IMR-90 (cell line): ENCODE measurements at regions not wholly inside any gene's neighbourhood (a gene's known extent, or its start where the extent isn't known, plus 50 kb on each side); places are given as distances from the start of the nearest gene placed in this dataset.
A peak's percentile ranks its signal among the peaks of the same experiment; 100 is the strongest.

ENCODE experiments used
- ATAC-seq: fragments of 200-7000 bp; cut with Tn5 transposase; 2 replicates; pipeline ENCODE4 v1.9.1; 2020; ENCODE audit warnings: low read depth, mild to moderate bottlenecking, moderate library complexity
- BruUV-seq: library from RNA; stranded (reverse); fragments of 400-500 nt; replicated peaks from 2 replicates; lab custom pipeline; 2021; lab: Mats Ljungman, UMichigan
- CTCF ChIA-PET: fragments of 300-600 bp; formaldehyde crosslinking; extraction: SDS; loops from one replicate; lab custom pipeline; 2021; ENCODE audit warnings: antibody characterized with exemption; lab: Yijun Ruan, JAX
- POLR2A ChIA-PET: fragments of 300-600 bp; sonication (Branson Sonifier 250); formaldehyde crosslinking; loops from one replicate; lab custom pipeline; 2022; ENCODE audit warnings: antibody characterized with exemption; ENCODE audit not compliant: unreplicated experiment; lab: Charles Lee
- DNase-seq: peaks from one replicate; pipeline ENCODE4 v3.0.0; 2013
- H2AFZ ChIP-seq: replicated peaks from 2 replicates; pipeline ENCODE3; 2013; ENCODE audit warnings: low read length, mild to moderate bottlenecking; ENCODE audit not compliant: poor library complexity
- H2AK5ac ChIP-seq: 2 replicates; pipeline ENCODE4 v1.6.1; 2013; ENCODE audit warnings: low read depth, low read length, inconsistent platforms
- H2AK9ac ChIP-seq: replicated peaks from 2 replicates; pipeline ENCODE3; 2013; ENCODE audit warnings: mild to moderate bottlenecking, low read depth, low read length, moderate library complexity; ENCODE audit not compliant: poor library complexity
- H2BK120ac ChIP-seq: 2 replicates; pipeline ENCODE4 v1.6.1; 2013; ENCODE audit warnings: low read depth, low read length, inconsistent platforms
- H2BK15ac ChIP-seq: 3 replicates; pipeline ENCODE4 v1.6.1; 2013; ENCODE audit warnings: low read depth, low read length, inconsistent platforms
- H2BK20ac ChIP-seq: 2 replicates; pipeline ENCODE4 v1.6.1; 2013; ENCODE audit warnings: low read depth, mild to moderate bottlenecking, inconsistent platforms, low read length, moderate library complexity
- H2BK5ac ChIP-seq: 2 replicates; pipeline ENCODE4 v1.6.1; 2013; ENCODE audit warnings: mild to moderate bottlenecking, low read depth, low read length, inconsistent platforms; ENCODE audit not compliant: poor library complexity, severe bottlenecking
- H3K14ac ChIP-seq: replicated peaks from 2 replicates; pipeline ENCODE4 v1.6.1; 2013; ENCODE audit warnings: low read depth, low read length, inconsistent platforms
- H3K18ac ChIP-seq: 2 replicates; pipeline ENCODE4 v1.6.1; 2013; ENCODE audit warnings: low read depth, low read length, control low read depth
- H3K23ac ChIP-seq: 2 replicates; pipeline ENCODE4 v1.6.1; 2013; ENCODE audit warnings: low read depth, low read length, inconsistent platforms
- H3K27ac ChIP-seq: 2 replicates; pipeline ENCODE4 v1.5.1; 2013; ENCODE audit warnings: mild to moderate bottlenecking, control low read depth, low read length; ENCODE audit not compliant: insufficient read depth
- H3K27me3 ChIP-seq: 2 replicates; pipeline ENCODE4 v1.6.1; 2013; ENCODE audit warnings: low read length; ENCODE audit not compliant: control insufficient read depth, insufficient read depth
- H3K36me3 ChIP-seq: 2 replicates; pipeline ENCODE4 v1.6.1; 2013; ENCODE audit warnings: low read length, mixed read lengths; ENCODE audit not compliant: control insufficient read depth, insufficient read depth
- H3K4ac ChIP-seq: 2 replicates; pipeline ENCODE4 v1.6.1; 2013; ENCODE audit warnings: low read depth, low read length, inconsistent platforms
- H3K4me1 ChIP-seq: 2 replicates; pipeline ENCODE4 v1.6.1; 2013; ENCODE audit warnings: low read length, mixed read lengths; ENCODE audit not compliant: control insufficient read depth, insufficient read depth
- H3K4me2 ChIP-seq: 2 replicates; pipeline ENCODE4 v1.6.1; 2013; ENCODE audit warnings: low read depth, mild to moderate bottlenecking, control low read depth, low read length, moderate library complexity
- H3K4me3 ChIP-seq: 2 replicates; pipeline ENCODE4 v1.5.1; 2013; ENCODE audit warnings: low read depth, mild to moderate bottlenecking, control low read depth, low read length, moderate library complexity; ENCODE audit not compliant: insufficient read depth
- H3K56ac ChIP-seq: 2 replicates; pipeline ENCODE4 v1.6.1; 2013; ENCODE audit warnings: low read length, inconsistent platforms; ENCODE audit not compliant: insufficient read depth; ENCODE audit errors: extremely low read depth
- H3K79me1 ChIP-seq, 2 experiments: 2 replicates each; pipeline ENCODE4 v1.6.1; 2013; ENCODE audit warnings: low read length in 2 of 2, inconsistent platforms in 1 of 2, low read depth in 1 of 2
- H3K9ac ChIP-seq: 2 replicates; pipeline ENCODE4 v1.6.1; 2013; ENCODE audit warnings: low read depth, low read length, control low read depth
- H3K9me1 ChIP-seq: 2 replicates; pipeline ENCODE4 v1.6.1; 2013; ENCODE audit warnings: low read length, inconsistent platforms; ENCODE audit not compliant: insufficient read depth
- H3K9me3 ChIP-seq: 2 replicates; pipeline ENCODE4 v1.6.1; 2013; ENCODE audit warnings: low read length; ENCODE audit not compliant: control insufficient read depth, insufficient read depth
- H4K20me1 ChIP-seq: 2 replicates; pipeline ENCODE4 v1.6.1; 2013; ENCODE audit warnings: low read length, inconsistent platforms; ENCODE audit not compliant: insufficient read depth
- H4K5ac ChIP-seq: 2 replicates; pipeline ENCODE4 v1.6.1; 2013; ENCODE audit warnings: mild to moderate bottlenecking, low read depth, low read length, control low read depth
- H4K8ac ChIP-seq, 2 experiments: 2 replicates each; pipeline ENCODE4 v1.6.1; 2013; ENCODE audit warnings: low read depth in 2 of 2, low read length in 2 of 2, control low read depth in 1 of 2, inconsistent platforms in 1 of 2
- H4K91ac ChIP-seq: 2 replicates; pipeline ENCODE4 v1.6.1; 2013; ENCODE audit warnings: low read depth, low read length, inconsistent platforms; ENCODE audit not compliant: insufficient read depth
- BHLHE40 ChIP-seq: fragments of 150-350 bp; IDR thresholded peaks from 2 replicates; pipeline ENCODE4 v1.6.1; 2016; ENCODE audit warnings: mild to moderate bottlenecking, low read depth, low read length
- CEBPB ChIP-seq: IDR thresholded peaks from 2 replicates; pipeline ENCODE4 v1.6.1; 2012; ENCODE audit warnings: low read depth, low read length, improper control_type of control experiment
- CHD1 ChIP-seq: IDR thresholded peaks from 2 replicates; pipeline ENCODE4 v1.6.1; 2012; ENCODE audit warnings: low read depth, low read length, improper control_type of control experiment
- FOS ChIP-seq: fragments of 150-350 bp; IDR thresholded peaks from 2 replicates; pipeline ENCODE4 v1.6.1; 2016; ENCODE audit warnings: low read depth, low read length
- MAFK ChIP-seq: IDR thresholded peaks from 2 replicates; pipeline ENCODE4 v1.6.1; 2012; ENCODE audit warnings: low read depth, low read length, improper control_type of control experiment
- MAZ ChIP-seq: IDR thresholded peaks from 2 replicates; pipeline ENCODE4 v1.6.1; 2012; ENCODE audit warnings: low read depth, mild to moderate bottlenecking, low read length, improper control_type of control experiment, moderate library complexity, borderline replicate concordance
- MXI1 ChIP-seq: IDR thresholded peaks from 2 replicates; pipeline ENCODE4 v1.6.1; 2012; ENCODE audit warnings: low read depth, mild to moderate bottlenecking, low read length, moderate library complexity, borderline replicate concordance
- RAD21 ChIP-seq: IDR thresholded peaks from 2 replicates; pipeline ENCODE4 v1.6.1; 2012; ENCODE audit warnings: low read length, improper control_type of control experiment
- RCOR1 ChIP-seq: IDR thresholded peaks from 2 replicates; pipeline ENCODE4 v1.6.1; 2012; ENCODE audit warnings: mild to moderate bottlenecking, low read length, improper control_type of control experiment; ENCODE audit not compliant: insufficient replicate concordance
- RFX5 ChIP-seq: IDR thresholded peaks from 2 replicates; pipeline ENCODE4 v1.8.0; 2012; ENCODE audit warnings: low read depth, mild to moderate bottlenecking, low read length, moderate library complexity
- SMC3 ChIP-seq: fragments of 150-350 bp; IDR thresholded peaks from 2 replicates; pipeline ENCODE4 v1.6.1; 2016; ENCODE audit warnings: low read depth, mild to moderate bottlenecking, antibody characterized with exemption, low read length, moderate library complexity
- WGBS, 2 experiments: methylation state at CpG; one replicate each; pipeline versions ENCODE4 v1.1.5 to v1.1.7; 2013; ENCODE audit warnings: missing lambda C conversion rate in 2 of 2; ENCODE audit not compliant: insufficient read length in 1 of 2; ENCODE audit errors: extremely low coverage in 2 of 2; 5-methylcytosine and 5-hydroxymethylcytosine counted together
- dilution Hi-C: fragments of 300-500 bp; cut with HindIII; formaldehyde crosslinking; loops from one replicate; pipeline ENCODE4 v1.14.3; 2018; ENCODE audit warnings: low sequenced_read_pairs; ENCODE audit not compliant: unreplicated experiment
- in situ Hi-C: fragments of 300-500 bp; cut with MboI; formaldehyde crosslinking; loops from 3 replicates; pipeline ENCODE4 v1.14.3; 2019; ENCODE audit warnings: low sequenced_read_pairs, inconsistent platforms, mixed read lengths
- intact Hi-C: fragments of 100-400 bp; cut with micrococcal nuclease; formaldehyde crosslinking; loops from 2 replicates; pipeline ENCODE4 v1.10.0; 2022
- TF ChIP-seq, protein P1 (sequence below): fragments of 150-350 bp; IDR thresholded peaks from 2 replicates; pipeline ENCODE4 v1.6.1; 2017; ENCODE audit warnings: mild to moderate bottlenecking, antibody characterized with exemption, low read length, low read depth
- TF ChIP-seq, protein P2 (sequence below): fragments of 150-350 bp; IDR thresholded peaks from 2 replicates; pipeline ENCODE4 v1.6.1; 2016; ENCODE audit warnings: low read depth, mild to moderate bottlenecking, low read length, moderate library complexity, borderline replicate concordance
- TF ChIP-seq, protein P3 (sequence below): conservative IDR thresholded peaks from 2 replicates; pipeline ENCODE4 v1.5.1; 2012; ENCODE audit warnings: mild to moderate bottlenecking, low read depth, low read length, improper control_type of control experiment

DNA sequence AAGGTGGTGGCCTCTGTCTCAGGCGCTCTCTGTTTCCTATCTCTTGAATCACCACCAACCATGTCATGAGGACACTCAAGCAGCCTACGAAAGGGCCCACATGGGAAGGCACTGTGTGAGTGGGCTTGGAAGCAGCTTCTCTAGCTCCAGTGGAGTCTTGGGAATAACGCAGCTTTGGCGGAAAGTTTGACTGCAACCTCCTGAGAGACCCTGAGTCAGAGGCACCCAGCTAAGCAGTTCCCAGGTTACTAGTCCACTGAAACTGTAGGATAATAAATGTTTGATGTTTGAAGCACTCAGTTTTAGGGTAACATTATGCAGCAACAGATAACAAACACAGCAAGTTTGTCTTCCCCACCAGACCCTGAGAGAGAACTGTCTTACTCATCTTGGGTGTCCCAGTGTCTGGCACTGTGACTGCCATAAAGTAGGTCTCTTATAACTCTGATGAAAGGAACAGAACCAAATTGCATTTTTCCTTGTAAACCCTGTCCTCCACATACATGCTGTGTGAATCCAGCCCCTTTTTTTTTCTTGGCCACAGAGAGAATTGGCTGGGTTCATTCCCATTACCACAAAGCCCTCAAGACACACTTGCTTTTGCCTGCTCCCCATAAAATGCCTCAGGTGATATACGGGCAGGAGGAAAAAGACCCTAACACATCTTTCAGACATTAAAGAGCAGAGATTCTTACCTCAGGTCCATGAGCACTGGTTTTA, 185.5 kb downstream of the ZNF365 start:
- peak overlapping the region; percentile 67; the same call in 1 of the 2 replicates for H3K23ac ChIP-seq
- ATAC-seq: no peak
- TF ChIP-seq BHLHE40: no peak
- TF ChIP-seq, protein P1, sequence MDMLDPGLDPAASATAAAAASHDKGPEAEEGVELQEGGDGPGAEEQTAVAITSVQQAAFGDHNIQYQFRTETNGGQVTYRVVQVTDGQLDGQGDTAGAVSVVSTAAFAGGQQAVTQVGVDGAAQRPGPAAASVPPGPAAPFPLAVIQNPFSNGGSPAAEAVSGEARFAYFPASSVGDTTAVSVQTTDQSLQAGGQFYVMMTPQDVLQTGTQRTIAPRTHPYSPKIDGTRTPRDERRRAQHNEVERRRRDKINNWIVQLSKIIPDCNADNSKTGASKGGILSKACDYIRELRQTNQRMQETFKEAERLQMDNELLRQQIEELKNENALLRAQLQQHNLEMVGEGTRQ: no peak
- no peak for TF ChIP-seq MXI1
- TF ChIP-seq RCOR1: no peak
- no peak for TF ChIP-seq SMC3
- TF ChIP-seq, protein P2, sequence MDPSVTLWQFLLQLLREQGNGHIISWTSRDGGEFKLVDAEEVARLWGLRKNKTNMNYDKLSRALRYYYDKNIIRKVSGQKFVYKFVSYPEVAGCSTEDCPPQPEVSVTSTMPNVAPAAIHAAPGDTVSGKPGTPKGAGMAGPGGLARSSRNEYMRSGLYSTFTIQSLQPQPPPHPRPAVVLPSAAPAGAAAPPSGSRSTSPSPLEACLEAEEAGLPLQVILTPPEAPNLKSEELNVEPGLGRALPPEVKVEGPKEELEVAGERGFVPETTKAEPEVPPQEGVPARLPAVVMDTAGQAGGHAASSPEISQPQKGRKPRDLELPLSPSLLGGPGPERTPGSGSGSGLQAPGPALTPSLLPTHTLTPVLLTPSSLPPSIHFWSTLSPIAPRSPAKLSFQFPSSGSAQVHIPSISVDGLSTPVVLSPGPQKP: no peak
- no peak for TF ChIP-seq RAD21
- TF ChIP-seq MAZ: no peak
- TF ChIP-seq RFX5: no peak
- no peak for TF ChIP-seq FOS
- TF ChIP-seq MAFK: no peak
- no peak for TF ChIP-seq CEBPB
- TF ChIP-seq CHD1: no peak
- TF ChIP-seq, protein P3, sequence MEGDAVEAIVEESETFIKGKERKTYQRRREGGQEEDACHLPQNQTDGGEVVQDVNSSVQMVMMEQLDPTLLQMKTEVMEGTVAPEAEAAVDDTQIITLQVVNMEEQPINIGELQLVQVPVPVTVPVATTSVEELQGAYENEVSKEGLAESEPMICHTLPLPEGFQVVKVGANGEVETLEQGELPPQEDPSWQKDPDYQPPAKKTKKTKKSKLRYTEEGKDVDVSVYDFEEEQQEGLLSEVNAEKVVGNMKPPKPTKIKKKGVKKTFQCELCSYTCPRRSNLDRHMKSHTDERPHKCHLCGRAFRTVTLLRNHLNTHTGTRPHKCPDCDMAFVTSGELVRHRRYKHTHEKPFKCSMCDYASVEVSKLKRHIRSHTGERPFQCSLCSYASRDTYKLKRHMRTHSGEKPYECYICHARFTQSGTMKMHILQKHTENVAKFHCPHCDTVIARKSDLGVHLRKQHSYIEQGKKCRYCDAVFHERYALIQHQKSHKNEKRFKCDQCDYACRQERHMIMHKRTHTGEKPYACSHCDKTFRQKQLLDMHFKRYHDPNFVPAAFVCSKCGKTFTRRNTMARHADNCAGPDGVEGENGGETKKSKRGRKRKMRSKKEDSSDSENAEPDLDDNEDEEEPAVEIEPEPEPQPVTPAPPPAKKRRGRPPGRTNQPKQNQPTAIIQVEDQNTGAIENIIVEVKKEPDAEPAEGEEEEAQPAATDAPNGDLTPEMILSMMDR: no peak

More for the DNA sequence above, 185.5 kb downstream of the ZNF365 start:
- intact Hi-C loops (no loop called here), dilution Hi-C loops (no loop called here), in situ Hi-C loops (no loop called here)
- H3K4me3 ChIP-seq: no peak overlapping the region
- ChIA-PET POLR2A (no interaction called here), CTCF (no interaction called here)
- H4K91ac ChIP-seq: peak overlapping the region; percentile 90
- peak overlapping the region; percentile 47; the same call in 1 of the 2 replicates for H3K27ac ChIP-seq
- H2AK9ac ChIP-seq: no peak overlapping the region
- DNase-seq: no peak
- peak overlapping the region; percentile 75 to 80; a peak in 3 of 4 replicates for H4K8ac ChIP-seq
- H2BK120ac ChIP-seq: peak overlapping the region; percentile 95
- BruUV-seq: no TSS peak
- peaks cover 3% of the 10 kb centered on the region; the same call in 1 of the 2 replicates for H3K27me3 ChIP-seq
- H3K36me3 ChIP-seq: no peaks in the 10 kb centered on the region
- H2AK5ac ChIP-seq: peak overlapping the region; percentile 82; the same call in 1 of the 2 replicates
- no peak overlapping the region for H3K56ac ChIP-seq
- H3K18ac ChIP-seq: peak overlapping the region; percentile 92
- H3K9me3 ChIP-seq: no peaks in the 10 kb centered on the region
- H4K20me1 ChIP-seq: no peaks in the 10 kb centered on the region
- H3K4me2 ChIP-seq: no peak overlapping the region
- H2BK20ac ChIP-seq: peak overlapping the region; percentile 92
- H3K9me1 ChIP-seq: peaks cover 8% of the 10 kb centered on the region; the same call in 1 of the 2 replicates
- H2BK15ac ChIP-seq: peak overlapping the region; percentile 82; the same call in 2 of the 3 replicates
- peak overlapping the region; percentile 91 for H3K4ac ChIP-seq
- peak overlapping the region; percentile 61; the same call in 1 of the 2 replicates for H3K9ac ChIP-seq
- H2BK5ac ChIP-seq: peak overlapping the region; percentile 84
- peaks cover 18% of the 10 kb centered on the region for H3K4me1 ChIP-seq
- peak overlapping the region; percentile 89 for H3K14ac ChIP-seq
- no CpG with 5 or more reads among the region's 5 CpGs for WGBS, 2 experiments
- H2AFZ ChIP-seq: no peak overlapping the region
- H3K79me1 ChIP-seq: no peaks in the 10 kb centered on the region
- peak overlapping the region; percentile 50; the same call in 1 of the 2 replicates for H4K5ac ChIP-seq
